PC-3 (cell line): ENCODE measurements at regions not wholly inside any gene's neighbourhood (a gene's known extent, or its start where the extent isn't known, plus 50 kb on each side); places are given as distances from the start of the nearest gene placed in this dataset.
"Not testable (repeated sequence)": the region's sequence is repeated elsewhere in the genome, so short reads cannot be mapped to it uniquely, and the experiment has no call there.

Experiments used
- ATAC-seq: fragments of 200-7000 bp; cut with Tn5 transposase; 2 replicates; pipeline ENCODE4 v1.9.1; 2020; ENCODE audit warnings: mild to moderate bottlenecking, moderate library complexity
- BruUV-seq: library from RNA; stranded (reverse); fragments of 400-500 nt; replicated peaks from 2 replicates; lab custom pipeline; 2021; lab: Mats Ljungman, UMichigan
- CTCF ChIA-PET: fragments of 300-600 bp; sonication (Branson Sonifier 250); formaldehyde crosslinking; loops from one replicate; lab custom pipeline; 2022; ENCODE audit warnings: antibody characterized with exemption; lab: Charles Lee
- POLR2A ChIA-PET: fragments of 300-600 bp; sonication (Branson Sonifier 250); formaldehyde crosslinking; loops from one replicate; lab custom pipeline; 2022; ENCODE audit warnings: antibody characterized with exemption; ENCODE audit not compliant: unreplicated experiment; lab: Charles Lee
- DNase-seq: peaks from one replicate; pipeline ENCODE4 v3.0.0-alpha.2; 2015
- H2AFZ ChIP-seq: fragments of 300-600 bp; sonication (generic); 2 replicates; pipeline ENCODE4 v1.6.0; 2016; ENCODE audit warnings: antibody characterized with exemption, low read length
- H3F3A ChIP-seq: fragments of 300-600 bp; sonication (generic); one replicate; pipeline ENCODE4 v1.6.0; 2017; ENCODE audit warnings: antibody characterized with exemption, low read length, control low read depth, mild to moderate bottlenecking; ENCODE audit not compliant: unreplicated experiment
- H3K27ac ChIP-seq: fragments of 300-600 bp; sonication (generic); 2 replicates; pipeline ENCODE4 v1.5.1; 2016; ENCODE audit warnings: mild to moderate bottlenecking, low read length
- H3K27me3 ChIP-seq: fragments of 300-600 bp; sonication (generic); 2 replicates; pipeline ENCODE4 v1.6.1; 2016; ENCODE audit warnings: low read length, mixed read lengths
- H3K36me3 ChIP-seq: fragments of 300-600 bp; sonication (generic); 2 replicates; pipeline ENCODE4 v1.6.1; 2016; ENCODE audit warnings: low read depth, mixed run types, low read length, mixed read lengths
- H3K4me1 ChIP-seq: fragments of 300-600 bp; sonication (generic); 2 replicates; pipeline ENCODE4 v1.5.1; 2016; ENCODE audit warnings: low read length; ENCODE audit not compliant: insufficient read depth
- H3K4me2 ChIP-seq: fragments of 300-600 bp; sonication (generic); 2 replicates; pipeline ENCODE4 v1.6.0; 2016; ENCODE audit warnings: low read length
- H3K4me3 ChIP-seq: fragments of 300-600 bp; sonication (generic); 2 replicates; pipeline ENCODE4 v1.5.1; 2016; ENCODE audit warnings: mild to moderate bottlenecking, low read length, mixed read lengths
- H3K79me2 ChIP-seq: fragments of 300-600 bp; sonication (generic); 2 replicates; pipeline ENCODE4 v1.6.1; 2017; ENCODE audit warnings: low read length, mixed read lengths
- H3K9ac ChIP-seq: fragments of 300-600 bp; sonication (generic); 2 replicates; pipeline ENCODE4 v1.6.0; 2016; ENCODE audit warnings: mild to moderate bottlenecking, low read length
- H3K9me2 ChIP-seq: fragments of 300-600 bp; sonication (generic); replicated peaks from 2 replicates; pipeline ENCODE4 v1.6.1; 2016; ENCODE audit warnings: mixed run types, low read length, mixed read lengths
- H3K9me3 ChIP-seq: fragments of 300-600 bp; sonication (generic); 2 replicates; pipeline ENCODE4 v1.6.1; 2016; ENCODE audit warnings: low read length, mixed read lengths
- H4K20me1 ChIP-seq: fragments of 300-600 bp; sonication (generic); 2 replicates; pipeline ENCODE4 v1.6.1; 2016; ENCODE audit warnings: low read length, mixed read lengths
- CTCF ChIP-seq: fragments of 300-600 bp; sonication (generic); conservative IDR thresholded peaks from 2 replicates; pipeline ENCODE4 v1.5.1; 2017; ENCODE audit warnings: antibody characterized with exemption, low read depth, mild to moderate bottlenecking, low read length
- EZH2 ChIP-seq: fragments of 300-600 bp; sonication (generic); IDR thresholded peaks from one replicate; pipeline ENCODE4 v1.6.1; 2017; ENCODE audit warnings: antibody characterized with exemption, mild to moderate bottlenecking, low read length; ENCODE audit not compliant: unreplicated experiment
- EZH2phosphoT487 ChIP-seq: fragments of 300-600 bp; sonication (generic); IDR thresholded peaks from 2 replicates; pipeline ENCODE4 v1.6.1; 2018; ENCODE audit warnings: mild to moderate bottlenecking, antibody characterized with exemption, low read length, borderline replicate concordance
- intact Hi-C: fragments of 100-400 bp; cut with micrococcal nuclease; formaldehyde crosslinking; loops from 2 replicates; pipeline ENCODE4 v1.9.0; 2023

DNA sequence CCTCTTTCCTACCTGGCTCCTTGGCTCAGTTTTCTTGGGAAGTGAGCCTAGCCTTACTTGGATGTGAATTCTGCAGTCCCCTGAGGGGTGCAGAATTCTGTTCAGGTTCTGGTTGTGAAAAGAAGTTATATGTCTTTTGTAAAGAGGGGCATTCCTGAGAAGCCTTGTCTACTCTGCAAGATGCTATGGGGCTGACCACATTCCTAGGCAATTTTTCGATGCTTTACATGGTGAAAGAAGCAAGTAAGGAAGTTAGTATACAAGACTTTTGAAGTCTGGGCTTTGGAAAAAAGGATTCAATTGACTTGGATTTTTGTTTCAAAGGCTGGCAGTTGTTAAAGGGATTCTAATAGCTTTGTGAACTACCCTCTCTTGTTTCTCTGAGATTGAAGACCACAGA, 167.9 kb upstream of the STMND1 start:
- H3K27ac ChIP-seq, result no peak overlapping the region
- TF ChIP-seq EZH2, result no peak
- TF ChIP-seq EZH2phosphoT487, result no peak
- no peak for TF ChIP-seq CTCF
- no peak overlapping the region for H3K4me2 ChIP-seq
- H4K20me1 ChIP-seq, result no peaks in the 10 kb centered on the region
- ATAC-seq (no peak), DNase-seq (no peak)
- BruUV-seq, result no TSS peak
- no peaks in the 10 kb centered on the region for H3K4me1 ChIP-seq
- CTCF ChIA-PET, result no interaction called here
- H3K36me3 ChIP-seq, result no peaks in the 10 kb centered on the region
- POLR2A ChIA-PET, result no interaction called here
- H3K27me3 ChIP-seq, result peaks cover 10% of the 10 kb centered on the region; the same call in 1 of the 2 replicates
- H3K4me3 ChIP-seq, result no peak overlapping the region
- no peaks in the 10 kb centered on the region for H3K79me2 ChIP-seq
- no peak overlapping the region for H3K9ac ChIP-seq
- H2AFZ ChIP-seq, result no peak overlapping the region
- no peaks in the 10 kb centered on the region for H3K9me2 ChIP-seq
- H3K9me3 ChIP-seq, result no peaks in the 10 kb centered on the region
- H3F3A ChIP-seq, result no peaks in the 10 kb centered on the region
- intact Hi-C loops, result no loop called here

- no peaks in the 10 kb centered on the region for H3K9me2 ChIP-seq
- H3K9me3 ChIP-seq, result no peaks in the 10 kb centered on the region
- no peak overlapping the region for H2AFZ ChIP-seq
- no peaks in the 10 kb centered on the region for H3K79me2 ChIP-seq
- intact Hi-C loops, result no loop called here
- H4K20me1 ChIP-seq, result no peaks in the 10 kb centered on the region
- no peak overlapping the region for H3K4me3 ChIP-seq
- peaks cover 10% of the 10 kb centered on the region; the same call in 1 of the 2 replicates for H3K27me3 ChIP-seq
- BruUV-seq, result no TSS peak
- H3K27ac ChIP-seq, result no peak overlapping the region
- POLR2A ChIA-PET, result no interaction called here
- no peak overlapping the region for H3K4me2 ChIP-seq
- no peaks in the 10 kb centered on the region for H3K4me1 ChIP-seq
- no peak overlapping the region for H3K9ac ChIP-seq
- CTCF ChIA-PET, result interaction anchor here (0.6 kb wide), 1 partner anchor 40 kb away, joined by 3 read pairs; no protein-coding TSS in a partner anchor
- H3F3A ChIP-seq, result no peaks in the 10 kb centered on the region
- ATAC-seq, result no peak
- H3K36me3 ChIP-seq, result no peaks in the 10 kb centered on the region
- TF ChIP-seq EZH2phosphoT487 (no peak), CTCF (no peak), EZH2 (no peak)
- no peak for DNase-seq
Observed at GRCh38 chr6:16933532-16933931, 168.3 kb upstream of the STMND1 start.

GRCh38 chr6:16932920-16933319, 168.9 kb upstream of the STMND1 start:
- H3K9me2 ChIP-seq, result no peaks in the 10 kb centered on the region
- H3K4me3 ChIP-seq, result no peak overlapping the region
- no peak for TF ChIP-seq CTCF
- TF ChIP-seq EZH2phosphoT487, result no peak
- no peak for TF ChIP-seq EZH2
- no peaks in the 10 kb centered on the region for H4K20me1 ChIP-seq
- H2AFZ ChIP-seq, result no peak overlapping the region
- DNase-seq (no peak), ATAC-seq (no peak)
- POLR2A ChIA-PET, result no interaction called here
- CTCF ChIA-PET, result interaction anchor here (0.6 kb wide), 1 partner anchor 40 kb away, joined by 3 read pairs; no protein-coding TSS in a partner anchor
- no peaks in the 10 kb centered on the region for H3K79me2 ChIP-seq
- H3K27me3 ChIP-seq, result peaks cover 10% of the 10 kb centered on the region; the same call in 1 of the 2 replicates
- BruUV-seq, result no TSS peak
- H3K9me3 ChIP-seq, result no peaks in the 10 kb centered on the region
- H3K9ac ChIP-seq, result no peak overlapping the region
- H3K27ac ChIP-seq, result no peak overlapping the region
- H3K4me1 ChIP-seq, result no peaks in the 10 kb centered on the region
- intact Hi-C loops, result no loop called here
- H3K4me2 ChIP-seq, result no peak overlapping the region
- no peaks in the 10 kb centered on the region for H3F3A ChIP-seq
- no peaks in the 10 kb centered on the region for H3K36me3 ChIP-seq

- H3K27me3 ChIP-seq, result peaks cover 10% of the 10 kb centered on the region; the same call in 1 of the 2 replicates
- H3K36me3 ChIP-seq, H3K4me2 ChIP-seq, H3K4me1 ChIP-seq, BruUV-seq, CTCF ChIA-PET, ATAC-seq, DNase-seq, H3K9ac ChIP-seq, H2AFZ ChIP-seq, H3K79me2 ChIP-seq, H3K9me3 ChIP-seq, H4K20me1 ChIP-seq, H3K4me3 ChIP-seq, H3K27ac ChIP-seq, intact Hi-C loops, POLR2A ChIA-PET, H3F3A ChIP-seq, H3K9me2 ChIP-seq: not testable (repeated sequence)
Observed at GRCh38 chr6:16931079-16931478, 169.8 kb upstream of the ATXN1 start.
